ENCODE measurements at regions not wholly inside any gene's neighbourhood (a gene's known extent, or its start where the extent isn't known, plus 50 kb on each side); places are given as distances from the start of the nearest gene placed in this dataset.

- Mint-ChIP-seq H3K36me3 (no peaks in the 10 kb centered on the region), H3K4me3 (no peak overlapping the region), H3K27ac (no peak overlapping the region), H3K9me3 (no peaks in the 10 kb centered on the region), H3K4me1 (peaks cover 28 to 42% of the 10 kb centered on the region in 2 donors), H3K27me3 (ENCODE audit: low read depth in 2 of 2) (no peaks in the 10 kb centered on the region)
- Histone ChIP-seq H3K4me1 (ENCODE audit: control insufficient read depth, insufficient read depth, low read length) (peaks cover 12% of the 10 kb centered on the region), H3K9me3 (ENCODE audit: control insufficient read depth, insufficient read depth, low read length) (no peaks in the 10 kb centered on the region), H3K27me3 (ENCODE audit: control insufficient read depth, insufficient read depth, low read length) (no peaks in the 10 kb centered on the region), H3K27ac (ENCODE audit: low read length) (no peak overlapping the region), H3K36me3 (ENCODE audit: control insufficient read depth, insufficient read depth, low read length) (no peaks in the 10 kb centered on the region), H3K4me3 (ENCODE audit: low read length) (no peak overlapping the region)
- DNase-seq (no peak), ATAC-seq (no peak)
- 61% methylated on average over 2 of the region's 7 CpGs for WGBS (ENCODE audit: insufficient coverage)
- intact Hi-C loops (cut with micrococcal nuclease), result no loop called here
- TF ChIP-seq, protein P1, sequence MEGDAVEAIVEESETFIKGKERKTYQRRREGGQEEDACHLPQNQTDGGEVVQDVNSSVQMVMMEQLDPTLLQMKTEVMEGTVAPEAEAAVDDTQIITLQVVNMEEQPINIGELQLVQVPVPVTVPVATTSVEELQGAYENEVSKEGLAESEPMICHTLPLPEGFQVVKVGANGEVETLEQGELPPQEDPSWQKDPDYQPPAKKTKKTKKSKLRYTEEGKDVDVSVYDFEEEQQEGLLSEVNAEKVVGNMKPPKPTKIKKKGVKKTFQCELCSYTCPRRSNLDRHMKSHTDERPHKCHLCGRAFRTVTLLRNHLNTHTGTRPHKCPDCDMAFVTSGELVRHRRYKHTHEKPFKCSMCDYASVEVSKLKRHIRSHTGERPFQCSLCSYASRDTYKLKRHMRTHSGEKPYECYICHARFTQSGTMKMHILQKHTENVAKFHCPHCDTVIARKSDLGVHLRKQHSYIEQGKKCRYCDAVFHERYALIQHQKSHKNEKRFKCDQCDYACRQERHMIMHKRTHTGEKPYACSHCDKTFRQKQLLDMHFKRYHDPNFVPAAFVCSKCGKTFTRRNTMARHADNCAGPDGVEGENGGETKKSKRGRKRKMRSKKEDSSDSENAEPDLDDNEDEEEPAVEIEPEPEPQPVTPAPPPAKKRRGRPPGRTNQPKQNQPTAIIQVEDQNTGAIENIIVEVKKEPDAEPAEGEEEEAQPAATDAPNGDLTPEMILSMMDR (IDR thresholded peaks at IDR 0.05), result no peak
Observed at GRCh38 chr13:31903111-31903815, 128.3 kb upstream of the FRY start.

- Histone ChIP-seq H3K27ac (ENCODE audit: low read length) (no peak overlapping the region), H3K4me3 (ENCODE audit: low read length) (no peak overlapping the region), H3K27me3 (ENCODE audit: control insufficient read depth, insufficient read depth, low read length) (no peaks in the 10 kb centered on the region), H3K36me3 (ENCODE audit: control insufficient read depth, insufficient read depth, low read length) (no peaks in the 10 kb centered on the region), H3K9me3 (ENCODE audit: control insufficient read depth, insufficient read depth, low read length) (no peaks in the 10 kb centered on the region), H3K4me1 (ENCODE audit: control insufficient read depth, insufficient read depth, low read length) (peaks cover 5% of the 10 kb centered on the region)
- DNase-seq, result no peak
- WGBS (ENCODE audit: insufficient coverage), result 56% methylated on average over 3 of the region's 6 CpGs
- H3K36me3 Mint-ChIP-seq, result no peaks in the 10 kb centered on the region
- ATAC-seq, result peak; percentile 29 to 61 (median 41)
- H3K27ac Mint-ChIP-seq, result peak overlapping the region in 1 of 2 donors; percentile 41
- H3K9me3 Mint-ChIP-seq, result no peaks in the 10 kb centered on the region
- peaks cover 28 to 34% of the 10 kb centered on the region in 2 donors for H3K4me1 Mint-ChIP-seq
- intact Hi-C loops (cut with micrococcal nuclease), result no loop called here
- TF ChIP-seq, protein P1 (IDR thresholded peaks at IDR 0.05), result no peak
- H3K27me3 Mint-ChIP-seq (ENCODE audit: low read depth in 2 of 2), result no peaks in the 10 kb centered on the region
- peak overlapping the region; percentile 18 for H3K4me3 Mint-ChIP-seq
Observed at GRCh38 chr13:31904941-31905824, 126.4 kb upstream of the FRY start.

DNA sequence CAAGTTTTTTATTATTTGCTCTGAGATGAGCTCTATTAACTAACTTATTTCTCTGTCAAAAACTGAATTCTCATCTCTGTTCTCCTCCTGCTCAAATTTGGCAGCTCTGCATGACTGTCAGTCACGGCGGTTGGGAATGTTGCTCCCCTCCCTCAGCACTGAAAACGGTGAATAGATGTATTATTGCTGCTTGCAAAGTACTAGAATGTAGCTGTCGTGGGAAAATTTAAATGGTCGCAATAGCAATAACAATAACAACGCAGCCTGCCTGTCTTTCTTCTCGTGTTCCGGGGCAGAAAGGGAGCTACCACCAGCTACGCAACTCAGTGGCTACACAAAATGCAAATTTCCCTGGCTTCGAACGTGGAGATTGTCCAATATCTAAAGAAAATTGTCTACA lies 125.6 kb upstream of the FRY start:
- Mint-ChIP-seq H3K27me3 (ENCODE audit: low read depth in 2 of 2) (no peaks in the 10 kb centered on the region), H3K4me1 (peaks cover 30 to 34% of the 10 kb centered on the region in 2 donors), H3K9me3 (no peaks in the 10 kb centered on the region), H3K36me3 (no peaks in the 10 kb centered on the region), H3K27ac (no peak overlapping the region), H3K4me3 (no peak overlapping the region)
- Histone ChIP-seq H3K4me1 (ENCODE audit: control insufficient read depth, insufficient read depth, low read length) (peaks cover 5% of the 10 kb centered on the region), H3K9me3 (ENCODE audit: control insufficient read depth, insufficient read depth, low read length) (no peaks in the 10 kb centered on the region), H3K27ac (ENCODE audit: low read length) (no peak overlapping the region), H3K4me3 (ENCODE audit: low read length) (no peak overlapping the region), H3K36me3 (ENCODE audit: control insufficient read depth, insufficient read depth, low read length) (no peaks in the 10 kb centered on the region), H3K27me3 (ENCODE audit: control insufficient read depth, insufficient read depth, low read length) (no peaks in the 10 kb centered on the region)
- TF ChIP-seq, protein P1 (IDR thresholded peaks at IDR 0.05), result no peak
- DNase-seq, result no peak
- intact Hi-C loops (cut with micrococcal nuclease), result no loop called here
- 98% methylated on average over 9 of the region's 11 CpGs for WGBS (ENCODE audit: insufficient coverage)
- no peak for ATAC-seq

All from natural killer cell (primary cell).